ENCODE measurements at regions not wholly inside any gene's neighbourhood (a gene's known extent, or its start where the extent isn't known, plus 50 kb on each side); places are given as distances from the start of the nearest gene placed in this dataset.

- H4K91ac ChIP-seq (ENCODE audit: insufficient read depth, low read depth, low read length): no peak overlapping the region
- no peak overlapping the region for H3K4ac ChIP-seq (ENCODE audit: low read depth, low read length)
- no peak for TF ChIP-seq POLR2A (IDR thresholded peaks at IDR 0.05; ENCODE audit: low read depth, low read length)
- TF ChIP-seq RFX5 (IDR thresholded peaks at IDR 0.05; ENCODE audit: low read depth, low read length): no peak
- TF ChIP-seq CTCF (conservative IDR thresholded peaks at IDR 0.05; ENCODE audit: low read depth, low read length): no peak
- no peak for TF ChIP-seq MAFK (IDR thresholded peaks at IDR 0.05; ENCODE audit: low read depth, low read length)
- no peak for TF ChIP-seq RAD21 (IDR thresholded peaks at IDR 0.05; ENCODE audit: low read length)
- no peak for TF ChIP-seq SMC3 (IDR thresholded peaks at IDR 0.05; ENCODE audit: low read depth, low read length)
- no peak for TF ChIP-seq USF2 (IDR thresholded peaks at IDR 0.05; ENCODE audit: low read depth, low read length)
- TF ChIP-seq RCOR1 (IDR thresholded peaks at IDR 0.05; ENCODE audit: insufficient replicate concordance, low read length): no peak
- no peak for TF ChIP-seq ELK1 (IDR thresholded peaks at IDR 0.05; ENCODE audit: borderline replicate concordance, low read depth, low read length)
- no peak for TF ChIP-seq NFE2L2 (IDR thresholded peaks at IDR 0.05; ENCODE audit: low read depth, low read length)
- TF ChIP-seq CHD1 (IDR thresholded peaks at IDR 0.05; ENCODE audit: low read depth, low read length): no peak
- no peak for TF ChIP-seq CEBPB (IDR thresholded peaks at IDR 0.05; ENCODE audit: low read depth, low read length)
- TF ChIP-seq FOS (IDR thresholded peaks at IDR 0.05; ENCODE audit: low read depth, low read length): no peak
- no peak for TF ChIP-seq BHLHE40 (IDR thresholded peaks at IDR 0.05; ENCODE audit: low read depth, low read length)
- TF ChIP-seq MAZ (IDR thresholded peaks at IDR 0.05; ENCODE audit: borderline replicate concordance, low read depth, low read length): no peak
- no peak for TF ChIP-seq MXI1 (IDR thresholded peaks at IDR 0.05; ENCODE audit: borderline replicate concordance, low read depth, low read length)
- in situ Hi-C loops (cut with MboI; ENCODE audit: low sequenced_read_pairs) (no loop called here), intact Hi-C loops (cut with micrococcal nuclease) (no loop called here), dilution Hi-C loops (cut with HindIII; ENCODE audit: low sequenced_read_pairs, unreplicated experiment) (no loop called here)
- no peak overlapping the region for H3K9ac ChIP-seq (ENCODE audit: low read depth, low read length)
- no peak overlapping the region for H3K56ac ChIP-seq (ENCODE audit: extremely low read depth, insufficient read depth, low read length)
- no peak overlapping the region for H4K8ac ChIP-seq (ENCODE audit: low read depth in 2 of 2, low read length in 2 of 2)
- no peak overlapping the region for H2AK9ac ChIP-seq (replicated peaks; ENCODE audit: low read depth, low read length, poor library complexity)
- no peak overlapping the region for H2BK20ac ChIP-seq (ENCODE audit: low read depth, low read length)
- CTCF ChIA-PET: no interaction called here
- no peaks in the 10 kb centered on the region for H3K27me3 ChIP-seq (ENCODE audit: control insufficient read depth, insufficient read depth, low read length)
- H3K27ac ChIP-seq (ENCODE audit: insufficient read depth, low read length): no peak overlapping the region
- WGBS, 2 experiments (ENCODE audit: extremely low coverage in 2 of 2, insufficient read length in 1 of 2): no CpG with 5 or more reads among the region's 3 CpGs
- H3K4me1 ChIP-seq (ENCODE audit: control insufficient read depth, insufficient read depth, low read length): no peaks in the 10 kb centered on the region
- H4K5ac ChIP-seq (ENCODE audit: low read depth, low read length): no peak overlapping the region
- no peak overlapping the region for H3K4me2 ChIP-seq (ENCODE audit: low read depth, low read length)
- no peaks in the 10 kb centered on the region for H3K36me3 ChIP-seq (ENCODE audit: control insufficient read depth, insufficient read depth, low read length)
- H2AK5ac ChIP-seq (ENCODE audit: low read depth, low read length): no peak overlapping the region
- no TSS peak for BruUV-seq (replicated peaks)
- no peaks in the 10 kb centered on the region for H3K79me1 ChIP-seq (ENCODE audit: low read depth in 1 of 2, low read length in 2 of 2)
- H2BK15ac ChIP-seq (ENCODE audit: low read depth, low read length): no peak overlapping the region
- no peak overlapping the region for H2BK120ac ChIP-seq (ENCODE audit: low read depth, low read length)
- no peak overlapping the region for H3K14ac ChIP-seq (replicated peaks; ENCODE audit: low read depth, low read length)
- H3K23ac ChIP-seq (ENCODE audit: low read depth, low read length): no peak overlapping the region
- no peak overlapping the region for H2AFZ ChIP-seq (replicated peaks; ENCODE audit: low read length, poor library complexity)
- no peak overlapping the region for H3K18ac ChIP-seq (ENCODE audit: low read depth, low read length)
- H4K20me1 ChIP-seq (ENCODE audit: insufficient read depth, low read length): no peaks in the 10 kb centered on the region
- no peak for ATAC-seq (ENCODE audit: low read depth)
- no peak overlapping the region for H3K4me3 ChIP-seq (ENCODE audit: insufficient read depth, low read depth, low read length)
- H3K9me3 ChIP-seq (ENCODE audit: control insufficient read depth, insufficient read depth, low read length): no peaks in the 10 kb centered on the region
- H2BK5ac ChIP-seq (ENCODE audit: low read depth, low read length, poor library complexity, severe bottlenecking): no peak overlapping the region
- no peaks in the 10 kb centered on the region for H3K9me1 ChIP-seq (ENCODE audit: insufficient read depth, low read length)
- no peak for DNase-seq
- POLR2A ChIA-PET (ENCODE audit: unreplicated experiment): no interaction called here
These were observed 197.0 kb downstream of the ASB9 start for GRCh38 chrX:15072880-15073279.

Data from IMR-90 (cell line).